GM18511 (cell line): ENCODE measurements at regions not wholly inside any gene's neighbourhood (a gene's known extent, or its start where the extent isn't known, plus 50 kb on each side); places are given as distances from the start of the nearest gene placed in this dataset.
"Not testable (repeated sequence)": the region's sequence is repeated elsewhere in the genome, so short reads cannot be mapped to it uniquely, and the experiment has no call there.

Source experiments
- ATAC-seq: cut with Tn5 transposase; IDR thresholded peaks from one replicate; pipeline ENCODE4 v1.9.1; 2021; ENCODE audit warnings: mild to moderate bottlenecking, moderate library complexity; ENCODE audit not compliant: unreplicated experiment

DNA sequence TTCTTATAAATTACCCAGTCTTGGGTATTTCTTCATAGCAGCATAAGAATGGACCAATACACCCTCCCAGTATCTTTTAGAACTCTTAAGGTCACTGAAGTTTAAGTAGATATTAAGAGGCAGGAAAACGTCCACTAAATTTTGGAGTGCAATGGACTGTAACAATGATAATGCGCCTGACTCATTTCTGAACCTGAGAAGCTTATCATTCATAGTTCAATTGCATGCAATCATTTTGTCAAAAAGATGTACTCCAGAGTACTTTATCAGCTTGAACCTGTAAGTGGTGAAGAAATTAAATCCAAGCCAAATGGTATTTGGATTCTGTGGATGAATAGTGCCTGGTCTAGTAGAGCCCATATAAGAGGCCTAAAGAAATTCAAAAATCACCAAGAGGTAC is 196.5 kb upstream of the CDH9 start:
- ATAC-seq, result no peak

GRCh38 chr5:27221410-27221809 is 183.0 kb upstream of the CDH9 start:
- no peak for ATAC-seq

DNA sequence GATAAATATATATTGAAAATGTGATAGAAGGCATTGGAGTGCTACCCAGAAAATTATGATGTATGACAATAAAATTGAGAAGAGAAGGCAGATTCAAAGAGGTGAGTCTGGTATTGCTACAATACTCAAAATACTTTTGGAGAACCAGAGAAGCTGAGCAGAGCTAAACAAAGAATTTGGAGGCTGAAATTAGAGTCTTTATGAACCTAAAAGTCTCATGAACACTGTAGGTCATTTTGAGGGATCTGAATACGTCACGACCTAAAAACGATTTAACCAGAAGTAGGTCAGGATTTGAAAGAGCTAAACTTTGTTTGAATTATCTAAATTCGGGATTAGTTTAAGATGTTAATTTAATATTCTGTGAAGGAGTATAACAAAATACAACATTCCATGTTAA is 182.4 kb upstream of the CDH9 start:
- no peak for ATAC-seq

DNA sequence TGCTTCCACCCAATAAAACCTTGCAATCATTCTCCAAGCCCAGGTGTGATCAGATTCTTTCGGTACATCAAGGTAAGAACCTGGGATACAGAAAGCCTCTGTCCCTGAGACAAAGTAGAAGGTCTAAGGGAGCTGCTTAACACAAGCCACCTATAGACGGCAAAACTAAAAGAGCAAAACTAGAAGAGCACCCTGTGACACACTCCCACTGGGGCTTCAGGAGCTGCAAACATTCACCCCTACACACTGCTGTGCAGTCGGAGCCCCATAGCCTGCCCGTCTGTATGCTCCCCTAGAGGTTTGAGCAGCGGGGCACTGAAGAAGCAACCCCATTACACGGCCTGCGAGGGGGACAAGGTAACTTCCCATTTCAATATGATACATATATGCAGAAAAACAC is 179.6 kb upstream of the CDH9 start:
- ATAC-seq, result no peak

DNA sequence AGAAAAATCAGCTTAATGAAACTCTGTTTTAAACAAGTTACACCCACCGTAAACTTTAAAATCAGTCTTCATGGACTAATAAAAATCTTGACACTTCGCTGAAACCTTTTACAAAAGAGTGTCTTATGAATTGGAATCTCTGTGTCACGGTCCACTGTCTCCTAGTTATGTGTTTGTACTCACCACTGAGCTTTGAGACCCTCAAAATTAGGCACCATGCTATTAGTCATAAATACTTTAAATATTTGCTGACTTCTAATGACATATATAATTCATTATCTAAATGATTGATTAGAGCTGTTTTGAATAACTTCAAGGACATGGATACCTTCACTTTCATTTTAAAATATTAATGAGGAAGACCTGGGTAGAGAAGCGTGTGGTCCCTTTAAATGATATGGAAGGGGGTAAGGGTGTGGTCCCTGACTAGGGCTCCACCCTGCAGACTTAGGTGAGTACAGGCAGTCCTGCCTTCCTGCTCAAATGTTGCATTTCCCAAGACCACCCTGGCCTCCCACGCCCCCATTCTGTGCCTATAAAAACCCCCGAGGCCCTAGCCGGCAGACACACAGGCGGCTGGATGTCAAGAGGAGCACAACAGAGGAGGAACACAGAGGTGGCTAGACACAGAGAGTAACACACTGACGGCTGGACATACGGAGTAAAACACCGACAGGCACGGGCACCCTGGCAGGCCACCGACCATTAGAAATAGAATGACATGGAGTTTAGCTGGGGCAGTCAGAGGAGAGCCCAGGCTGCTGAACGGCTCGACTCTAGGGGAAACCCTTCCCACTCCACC is 179.0 kb upstream of the CDH9 start:
- no peak for ATAC-seq

DNA sequence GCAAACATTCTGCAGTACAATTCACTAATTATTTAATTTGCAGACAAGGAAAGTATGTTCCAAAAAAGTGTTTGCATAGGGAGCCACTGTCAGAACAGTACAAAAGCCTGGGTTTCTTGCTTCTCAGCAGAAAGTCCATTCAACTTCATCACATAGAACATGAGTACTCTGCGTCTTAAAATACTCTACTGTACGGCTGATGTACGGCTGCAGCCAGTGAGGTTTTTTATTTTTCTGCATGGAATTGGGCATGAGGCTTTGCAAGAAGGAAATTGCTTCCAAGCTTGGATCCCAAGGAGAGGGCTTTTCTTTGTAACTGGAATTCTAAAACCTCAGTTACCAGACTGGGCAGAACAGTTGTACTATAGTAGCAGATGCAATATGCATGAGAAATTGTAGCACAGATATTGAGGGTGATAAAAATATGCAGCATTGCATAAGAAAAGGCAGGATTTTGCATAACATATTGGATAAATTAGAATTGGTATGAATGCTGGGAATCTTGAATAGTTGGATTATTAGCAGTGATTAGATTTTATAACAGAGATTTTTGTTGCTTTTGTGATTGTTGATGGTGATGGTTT is 178.1 kb upstream of the CDH9 start:
- no peak for ATAC-seq

- no peak for ATAC-seq
Measured at GRCh38 chr5:27208051-27208450, 169.7 kb upstream of the CDH9 start.

DNA sequence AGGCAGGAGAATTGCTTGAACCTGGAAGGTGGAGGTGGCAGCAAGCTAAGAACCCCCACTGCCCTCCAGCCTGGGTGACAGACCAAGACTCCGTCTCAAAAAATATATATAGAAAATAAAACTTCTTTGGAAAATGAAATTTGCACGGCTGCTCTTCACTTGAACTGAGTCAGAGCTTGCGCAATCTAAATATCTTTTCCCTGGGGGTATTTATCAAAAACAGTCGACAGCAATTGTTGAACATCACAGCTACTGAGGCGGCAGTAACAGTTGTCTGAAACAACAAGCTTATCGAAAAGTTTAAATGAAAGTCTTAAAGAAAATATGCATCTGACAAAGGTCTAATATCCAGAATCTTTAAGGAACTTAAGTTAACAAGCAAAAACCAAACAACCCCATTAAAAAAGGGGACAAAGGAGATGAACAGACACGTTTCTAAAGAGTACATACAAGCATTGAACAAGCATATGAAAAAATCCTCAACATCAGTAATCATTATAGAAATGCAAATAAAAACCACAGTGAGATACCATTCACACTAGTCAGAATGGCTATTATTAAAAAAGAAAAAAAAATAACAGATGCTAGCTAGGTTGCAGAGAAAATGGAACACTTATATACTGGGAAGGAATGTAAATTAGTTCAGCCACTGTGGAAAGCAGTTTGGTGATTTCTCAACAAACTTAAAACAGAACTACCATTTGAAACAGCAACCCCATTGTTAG is 153.6 kb upstream of the CDH9 start:
- no peak for ATAC-seq

GRCh38 chr5:27172693-27173092 is 134.3 kb upstream of the CDH9 start:
- no peak for ATAC-seq

GRCh38 chr5:27171761-27172261 is 133.4 kb upstream of the CDH9 start:
- ATAC-seq, result no peak

DNA sequence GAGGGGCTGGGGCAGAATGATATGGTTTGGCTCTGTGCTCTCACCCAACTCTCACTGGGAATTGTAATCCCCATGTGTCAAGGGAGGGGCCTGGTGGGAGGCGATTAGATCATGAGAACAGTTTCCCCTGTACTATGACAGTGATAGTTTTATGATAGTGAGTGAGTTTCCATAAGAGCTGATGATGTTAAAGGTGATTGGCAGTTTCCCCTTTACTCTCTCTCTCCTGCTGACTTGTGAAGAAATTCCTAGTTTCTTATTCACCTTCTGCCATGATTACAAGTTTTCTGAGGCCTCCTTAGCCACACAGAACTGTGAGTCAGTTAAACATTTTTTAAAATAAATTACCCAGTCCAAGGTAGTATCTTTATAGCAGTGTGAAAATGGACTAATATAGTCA is 120.4 kb upstream of the CDH9 start:
- ATAC-seq, result no peak

GRCh38 chr5:27158171-27158570 is 119.8 kb upstream of the CDH9 start:
- no peak for ATAC-seq

- no peak for ATAC-seq
Measured at GRCh38 chr5:27144456-27144855, 106.1 kb upstream of the CDH9 start.

DNA sequence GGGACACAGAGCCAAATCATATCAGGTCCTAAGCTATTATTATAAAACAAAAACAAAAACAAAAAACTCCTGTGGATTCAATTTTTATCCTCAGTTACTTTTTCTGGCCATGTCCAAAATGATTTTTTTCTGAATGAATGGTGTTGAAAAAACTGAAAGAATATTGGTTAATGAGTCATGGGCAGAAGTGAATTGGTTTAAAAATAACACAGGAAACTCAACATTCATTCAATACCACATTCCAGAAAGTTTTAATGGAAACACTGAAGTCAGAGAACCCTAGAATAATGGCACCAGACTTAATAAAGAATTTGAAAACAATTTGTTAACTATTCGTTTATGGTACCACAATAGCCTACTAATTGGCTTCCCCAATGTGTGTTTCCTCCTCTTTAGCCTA is 102.4 kb upstream of the CDH9 start:
- ATAC-seq, result no peak

- no peak for ATAC-seq
Measured at GRCh38 chr5:27130587-27130986, 92.2 kb upstream of the CDH9 start.

DNA sequence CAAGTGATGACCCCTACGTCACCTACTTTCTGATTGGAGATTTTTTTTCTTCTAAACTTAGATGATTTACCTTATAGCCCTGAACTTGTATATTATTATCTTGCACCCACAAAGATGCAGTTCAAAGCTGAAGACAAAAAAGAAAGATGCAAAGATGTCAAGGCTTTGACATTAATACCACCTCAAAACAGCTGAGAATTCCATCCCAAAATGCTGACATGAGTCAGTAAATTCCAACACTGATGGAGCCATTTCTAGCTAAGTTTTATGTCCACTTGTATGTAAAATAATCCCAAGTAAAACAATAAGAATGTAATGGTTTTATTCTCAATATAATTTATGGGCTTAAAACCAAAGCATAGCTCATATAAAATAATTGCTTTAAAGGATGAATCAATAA is 91.5 kb upstream of the CDH9 start:
- no peak for ATAC-seq

DNA sequence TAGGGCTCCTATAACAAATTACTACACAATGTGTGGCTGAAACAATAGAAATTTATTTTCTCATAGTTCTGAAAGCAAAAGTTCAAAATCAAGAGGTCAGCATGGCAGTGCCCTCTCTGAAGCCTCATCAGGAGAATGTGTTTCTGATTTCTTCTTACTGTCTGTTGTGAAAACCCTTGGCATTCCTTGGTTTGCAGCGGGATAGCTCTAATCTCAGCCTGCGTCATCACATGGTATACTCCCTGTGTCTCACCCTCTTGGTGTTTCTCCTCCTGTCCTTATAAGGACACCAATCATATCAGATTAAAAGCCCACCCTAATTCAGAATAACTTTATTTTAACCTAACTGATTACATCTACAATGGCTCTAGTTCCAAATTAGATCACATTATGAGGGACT is 87.5 kb upstream of the CDH9 start:
- no peak for ATAC-seq

GRCh38 chr5:27124590-27124989 is 86.2 kb upstream of the CDH9 start:
- ATAC-seq, result no peak

- not testable (repeated sequence) for ATAC-seq
Measured at GRCh38 chr5:27119736-27120321, 81.4 kb upstream of the CDH9 start.

DNA sequence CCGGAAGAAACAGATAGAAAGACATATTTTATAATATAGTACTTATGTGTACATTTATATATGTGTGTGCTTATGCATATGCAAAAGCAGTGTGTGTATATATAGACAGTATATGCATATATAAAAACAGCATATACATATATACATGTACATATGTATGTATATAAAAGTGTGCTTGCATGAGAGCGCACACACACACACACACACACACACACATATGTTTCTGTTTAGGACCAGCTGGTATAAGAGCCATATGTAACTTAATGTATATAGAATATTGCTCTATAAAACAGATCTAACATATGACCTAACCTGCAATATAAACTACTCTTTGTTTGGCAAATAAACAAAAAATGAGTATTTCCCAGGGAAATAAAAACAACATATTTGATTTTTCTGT is 65.1 kb upstream of the CDH9 start:
- ATAC-seq, result no peak

DNA sequence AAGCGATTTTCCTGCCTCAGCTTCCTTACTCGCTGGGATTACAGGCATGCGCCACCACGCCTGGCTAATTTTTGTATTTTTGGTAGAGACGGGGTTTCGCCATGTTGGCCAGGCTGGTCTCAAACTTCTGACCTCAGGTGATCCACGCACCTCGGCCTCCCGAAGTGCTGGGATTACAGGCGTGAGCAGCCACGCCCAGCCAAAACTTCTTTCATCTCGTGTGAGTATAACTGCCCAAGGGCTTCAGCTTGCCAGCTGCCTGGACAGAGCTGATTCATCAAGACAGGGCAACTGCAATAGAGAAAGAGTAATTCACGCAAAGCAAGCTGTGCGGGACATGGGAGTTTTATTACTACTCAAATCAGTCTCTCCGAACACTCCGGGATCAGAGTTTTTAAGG is 57.4 kb upstream of the CDH9 start:
- ATAC-seq, result not testable (repeated sequence)

DNA sequence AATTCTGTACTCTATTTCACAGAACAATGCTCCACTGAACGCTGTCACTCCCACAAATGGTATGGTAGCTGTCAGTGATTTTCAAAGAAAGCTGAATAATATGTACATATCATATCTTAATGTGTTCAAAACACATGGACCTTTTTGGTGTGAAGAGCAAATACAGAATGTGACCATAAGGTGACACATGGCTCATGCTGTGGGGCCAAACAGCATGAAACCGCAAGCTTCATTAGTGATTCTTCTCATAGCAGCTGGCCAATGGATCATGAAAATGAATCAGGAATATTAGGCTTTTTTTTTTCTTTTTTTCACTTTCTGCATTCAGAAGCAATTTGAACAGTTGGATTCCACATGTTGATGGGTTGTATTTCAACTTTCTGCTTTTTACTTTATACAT is 54.9 kb upstream of the CDH9 start:
- no peak for ATAC-seq
